ENCODE measurements at regions not wholly inside any gene's neighbourhood (a gene's known extent, or its start where the extent isn't known, plus 50 kb on each side); places are given as distances from the start of the nearest gene placed in this dataset.

DNA sequence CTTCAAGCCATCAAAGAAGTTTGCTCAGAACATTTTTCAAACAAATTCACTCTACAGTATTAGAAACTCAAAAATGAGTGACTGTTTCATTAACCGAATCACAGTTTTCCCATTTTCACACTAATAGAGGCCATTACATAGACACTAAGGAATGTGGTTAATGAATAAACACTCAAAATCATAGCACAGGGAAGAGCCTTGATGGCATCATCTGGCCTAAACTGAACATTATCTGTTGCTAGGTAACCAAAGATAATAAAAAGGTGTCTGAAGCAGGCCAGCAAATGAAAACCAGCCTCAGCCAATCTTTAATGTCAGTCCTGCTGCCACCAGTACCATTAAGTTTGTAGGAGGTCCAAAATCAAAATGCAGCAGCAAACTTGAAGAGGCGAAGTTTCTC lies 492.4 kb upstream of the STEAP1 start:
- TF ChIP-seq, protein P1, sequence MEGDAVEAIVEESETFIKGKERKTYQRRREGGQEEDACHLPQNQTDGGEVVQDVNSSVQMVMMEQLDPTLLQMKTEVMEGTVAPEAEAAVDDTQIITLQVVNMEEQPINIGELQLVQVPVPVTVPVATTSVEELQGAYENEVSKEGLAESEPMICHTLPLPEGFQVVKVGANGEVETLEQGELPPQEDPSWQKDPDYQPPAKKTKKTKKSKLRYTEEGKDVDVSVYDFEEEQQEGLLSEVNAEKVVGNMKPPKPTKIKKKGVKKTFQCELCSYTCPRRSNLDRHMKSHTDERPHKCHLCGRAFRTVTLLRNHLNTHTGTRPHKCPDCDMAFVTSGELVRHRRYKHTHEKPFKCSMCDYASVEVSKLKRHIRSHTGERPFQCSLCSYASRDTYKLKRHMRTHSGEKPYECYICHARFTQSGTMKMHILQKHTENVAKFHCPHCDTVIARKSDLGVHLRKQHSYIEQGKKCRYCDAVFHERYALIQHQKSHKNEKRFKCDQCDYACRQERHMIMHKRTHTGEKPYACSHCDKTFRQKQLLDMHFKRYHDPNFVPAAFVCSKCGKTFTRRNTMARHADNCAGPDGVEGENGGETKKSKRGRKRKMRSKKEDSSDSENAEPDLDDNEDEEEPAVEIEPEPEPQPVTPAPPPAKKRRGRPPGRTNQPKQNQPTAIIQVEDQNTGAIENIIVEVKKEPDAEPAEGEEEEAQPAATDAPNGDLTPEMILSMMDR (conservative IDR thresholded peaks at IDR 0.05) = no peak
- TF ChIP-seq ZFX (IDR thresholded peaks at IDR 0.05) = no peak
